Choroid plexus epithelial cell (primary cell): ENCODE measurements at regions not wholly inside any gene's neighbourhood (a gene's known extent, or its start where the extent isn't known, plus 50 kb on each side); places are given as distances from the start of the nearest gene placed in this dataset.

Experiments
- DNase-seq: peaks from one replicate; pipeline ENCODE4 v3.0.0-alpha.2; 2010; ENCODE audit warnings: low read depth
- H3K4me3 ChIP-seq: 2 replicates; pipeline ENCODE4 v1.5.1; 2011; ENCODE audit warnings: low read depth, mild to moderate bottlenecking, control low read depth, low read length, moderate library complexity
- TF ChIP-seq, protein P1 (sequence below): conservative IDR thresholded peaks from 2 replicates; pipeline ENCODE4 v1.5.1; 2011; ENCODE audit warnings: low read depth, mild to moderate bottlenecking, control low read depth, inconsistent platforms, low read length, moderate library complexity

DNA sequence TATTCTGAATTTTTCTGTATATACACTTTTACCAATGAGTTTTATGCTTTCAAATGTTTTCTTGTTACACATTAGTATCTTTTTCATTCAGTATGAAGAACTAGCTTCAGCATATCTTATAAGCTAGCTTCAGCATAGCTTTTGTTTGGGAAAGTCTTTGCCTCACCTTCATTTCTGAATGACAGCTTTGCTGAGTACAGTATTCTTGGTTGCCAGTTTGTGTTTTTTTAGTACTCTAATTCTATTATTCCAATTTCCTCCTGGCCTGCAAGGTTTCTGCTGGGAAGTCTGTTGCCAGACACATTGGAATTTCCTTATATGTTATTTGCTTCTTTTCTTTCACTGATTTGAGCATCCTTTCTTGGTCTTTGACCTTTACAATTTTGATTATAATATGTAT, 278.8 kb downstream of the SPATA18 start:
- DNase-seq = no peak
- TF ChIP-seq, protein P1, sequence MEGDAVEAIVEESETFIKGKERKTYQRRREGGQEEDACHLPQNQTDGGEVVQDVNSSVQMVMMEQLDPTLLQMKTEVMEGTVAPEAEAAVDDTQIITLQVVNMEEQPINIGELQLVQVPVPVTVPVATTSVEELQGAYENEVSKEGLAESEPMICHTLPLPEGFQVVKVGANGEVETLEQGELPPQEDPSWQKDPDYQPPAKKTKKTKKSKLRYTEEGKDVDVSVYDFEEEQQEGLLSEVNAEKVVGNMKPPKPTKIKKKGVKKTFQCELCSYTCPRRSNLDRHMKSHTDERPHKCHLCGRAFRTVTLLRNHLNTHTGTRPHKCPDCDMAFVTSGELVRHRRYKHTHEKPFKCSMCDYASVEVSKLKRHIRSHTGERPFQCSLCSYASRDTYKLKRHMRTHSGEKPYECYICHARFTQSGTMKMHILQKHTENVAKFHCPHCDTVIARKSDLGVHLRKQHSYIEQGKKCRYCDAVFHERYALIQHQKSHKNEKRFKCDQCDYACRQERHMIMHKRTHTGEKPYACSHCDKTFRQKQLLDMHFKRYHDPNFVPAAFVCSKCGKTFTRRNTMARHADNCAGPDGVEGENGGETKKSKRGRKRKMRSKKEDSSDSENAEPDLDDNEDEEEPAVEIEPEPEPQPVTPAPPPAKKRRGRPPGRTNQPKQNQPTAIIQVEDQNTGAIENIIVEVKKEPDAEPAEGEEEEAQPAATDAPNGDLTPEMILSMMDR = no peak

DNA sequence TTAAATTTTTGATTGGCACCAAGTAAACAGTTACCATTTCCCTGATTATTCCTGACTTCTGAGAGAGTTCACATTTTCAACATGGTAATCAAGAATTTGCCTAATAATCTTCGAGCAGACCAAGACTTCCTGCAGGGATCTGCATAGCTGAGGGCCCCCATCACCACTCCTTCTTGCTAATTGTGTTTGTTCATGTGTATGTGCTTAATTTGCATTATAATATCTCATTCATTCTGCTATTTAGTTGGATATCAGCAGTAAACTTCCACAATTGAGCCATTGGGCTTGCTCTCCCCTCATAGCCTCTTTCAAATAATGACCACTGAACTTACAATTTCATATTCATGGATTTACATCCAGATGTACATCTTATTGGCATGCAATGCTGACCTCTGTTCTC, 292.5 kb downstream of the SPATA18 start:
- TF ChIP-seq, protein P1 = no peak
- no peak overlapping the region for H3K4me3 ChIP-seq

More for the DNA sequence above, 278.8 kb downstream of the SPATA18 start:
- no peak overlapping the region for H3K4me3 ChIP-seq

DNA sequence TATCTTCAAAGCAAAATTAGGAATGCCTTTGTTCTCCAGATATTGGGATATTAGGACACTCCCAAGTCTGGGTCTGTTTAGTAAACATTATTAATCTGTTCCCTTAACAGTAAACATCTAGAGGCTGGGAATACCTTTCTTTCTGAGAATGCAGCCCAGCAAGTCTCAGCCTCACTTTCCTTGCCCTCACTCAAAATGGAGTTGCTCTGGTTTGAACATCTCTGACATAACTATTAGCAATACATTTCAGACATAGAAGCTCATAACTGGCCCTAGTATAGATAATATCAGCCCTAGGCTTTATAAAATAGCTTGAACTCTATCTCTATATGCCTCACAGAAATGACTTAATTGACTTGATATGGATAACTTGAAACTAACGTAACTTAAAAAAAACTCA, 299.8 kb downstream of the SPATA18 start:
- H3K4me3 ChIP-seq = no peak overlapping the region
- TF ChIP-seq, protein P1 = no peak
- no peak for DNase-seq

More for the DNA sequence above, 292.5 kb downstream of the SPATA18 start:
- no peak for DNase-seq

DNA sequence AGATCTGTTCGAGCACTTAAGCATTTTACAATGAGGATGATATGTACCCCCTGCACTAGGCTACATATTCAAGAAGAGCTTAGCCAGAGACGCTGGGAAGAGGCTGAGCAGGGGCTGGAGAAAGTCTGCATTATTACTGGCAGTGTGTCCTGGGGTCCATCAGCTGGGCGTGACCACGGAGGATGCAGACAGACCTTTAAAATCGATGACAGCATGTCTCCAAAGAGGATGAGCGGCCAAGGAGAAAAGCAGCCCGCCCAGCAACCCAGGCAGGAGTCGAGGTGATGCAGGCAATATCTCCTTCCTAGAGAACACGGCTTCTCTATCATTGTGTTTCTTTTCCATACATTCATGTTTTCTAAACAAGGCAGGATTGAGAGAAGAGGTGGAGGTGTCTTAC, 300.7 kb downstream of the USP46 start:
- no peak for DNase-seq
- H3K4me3 ChIP-seq = no peak overlapping the region
- TF ChIP-seq, protein P1 = no peak

DNA sequence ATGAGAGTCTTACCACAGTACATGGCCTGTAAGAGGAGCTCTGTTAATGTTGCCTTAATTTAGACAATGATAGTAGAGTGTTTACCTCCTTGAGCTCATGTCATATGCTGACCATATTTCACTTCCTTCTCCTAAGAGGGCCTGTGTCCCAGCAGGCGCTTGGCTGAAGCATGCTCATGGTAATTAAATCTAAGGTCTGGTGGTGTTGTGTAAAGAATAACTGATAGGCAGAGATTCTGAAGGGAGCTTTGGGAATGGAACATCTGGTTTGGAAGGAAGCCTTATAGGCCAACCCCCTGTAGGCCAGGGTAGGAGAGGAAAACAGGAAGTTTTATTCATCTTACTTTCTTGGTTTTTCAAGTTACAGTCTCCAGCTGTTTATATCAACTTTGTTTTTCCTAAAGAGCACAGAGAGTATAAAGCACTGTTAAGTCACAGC, 300.2 kb downstream of the USP46 start:
- H3K4me3 ChIP-seq = no peak overlapping the region
- TF ChIP-seq, protein P1 = no peak
- peak; percentile 7 for DNase-seq

DNA sequence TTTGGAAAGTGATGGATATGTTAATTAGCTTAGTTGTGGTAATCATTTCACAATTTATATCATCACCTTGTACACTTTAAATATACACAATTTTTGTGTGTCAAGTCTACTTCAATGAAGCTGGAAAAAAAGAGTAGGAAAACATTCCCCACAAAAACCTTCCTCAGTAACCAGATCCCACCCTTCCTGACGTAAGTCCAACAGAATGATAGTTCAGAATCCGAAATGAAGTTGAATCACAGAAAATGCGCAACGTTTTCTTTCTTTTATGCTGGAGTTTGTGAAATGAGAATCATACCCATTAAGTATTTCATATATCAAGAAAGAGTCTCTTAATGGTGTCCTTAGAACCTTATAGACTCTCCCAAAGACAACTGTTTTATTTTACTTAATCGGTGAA, 292.9 kb downstream of the USP46 start:
- no peak for DNase-seq
- TF ChIP-seq, protein P1 = no peak
- H3K4me3 ChIP-seq = no peak overlapping the region

DNA sequence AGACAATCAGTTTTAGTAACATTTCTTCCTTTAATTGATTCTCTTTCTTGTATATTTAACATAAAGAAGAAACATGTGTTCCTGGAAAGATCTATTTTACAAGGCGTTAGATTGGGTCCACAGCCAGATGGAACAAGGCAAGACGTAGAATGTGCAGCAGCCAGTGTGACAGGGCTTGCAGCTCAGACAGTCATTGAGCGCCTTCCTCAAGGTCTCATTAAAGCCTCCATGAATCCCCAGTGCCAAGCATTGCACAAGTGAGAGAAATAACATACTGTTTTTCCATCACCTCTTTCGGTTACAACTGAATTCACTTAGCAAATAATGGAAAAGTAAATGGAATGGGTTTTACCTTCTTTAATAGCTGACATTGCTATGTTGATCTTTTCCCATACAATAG, 292.5 kb downstream of the USP46 start:
- TF ChIP-seq, protein P1 = no peak
- DNase-seq = no peak
- H3K4me3 ChIP-seq = no peak overlapping the region
